Right kidney (tissue), 1 donor: ENCODE measurements at regions not wholly inside any gene's neighbourhood (a gene's known extent, or its start where the extent isn't known, plus 50 kb on each side); places are given as distances from the start of the nearest gene placed in this dataset.
"Not testable (repeated sequence)": the region's sequence is repeated elsewhere in the genome, so short reads cannot be mapped to it uniquely, and the experiment has no call there.

Experiments used
- DNase-seq: peaks from one replicate; pipeline ENCODE4 v3.0.0-alpha.2; 2016

DNA sequence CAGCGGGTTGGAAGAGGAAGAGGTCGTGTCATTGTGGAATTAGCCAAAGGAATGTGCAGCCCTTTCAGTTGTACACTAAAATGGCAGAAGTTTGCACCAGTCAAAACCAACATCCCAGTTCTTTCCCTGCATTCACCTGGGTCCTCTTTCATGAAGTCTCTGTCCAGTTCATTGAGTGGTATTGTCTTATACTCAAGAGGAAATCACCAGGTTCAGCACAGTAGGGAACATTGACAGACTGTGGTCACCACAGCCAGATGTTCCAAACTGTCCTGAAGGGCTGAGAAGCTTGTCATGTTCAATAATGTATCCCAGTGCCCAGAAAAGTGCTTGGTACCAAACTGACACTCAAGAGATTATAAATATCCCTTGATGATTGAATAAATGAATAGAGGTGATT is 131.6 kb downstream of the GLUL start:
- no peak for DNase-seq

GRCh38 chr1:182259229-182259872 is 132.2 kb downstream of the GLUL start:
- no peak for DNase-seq

DNA sequence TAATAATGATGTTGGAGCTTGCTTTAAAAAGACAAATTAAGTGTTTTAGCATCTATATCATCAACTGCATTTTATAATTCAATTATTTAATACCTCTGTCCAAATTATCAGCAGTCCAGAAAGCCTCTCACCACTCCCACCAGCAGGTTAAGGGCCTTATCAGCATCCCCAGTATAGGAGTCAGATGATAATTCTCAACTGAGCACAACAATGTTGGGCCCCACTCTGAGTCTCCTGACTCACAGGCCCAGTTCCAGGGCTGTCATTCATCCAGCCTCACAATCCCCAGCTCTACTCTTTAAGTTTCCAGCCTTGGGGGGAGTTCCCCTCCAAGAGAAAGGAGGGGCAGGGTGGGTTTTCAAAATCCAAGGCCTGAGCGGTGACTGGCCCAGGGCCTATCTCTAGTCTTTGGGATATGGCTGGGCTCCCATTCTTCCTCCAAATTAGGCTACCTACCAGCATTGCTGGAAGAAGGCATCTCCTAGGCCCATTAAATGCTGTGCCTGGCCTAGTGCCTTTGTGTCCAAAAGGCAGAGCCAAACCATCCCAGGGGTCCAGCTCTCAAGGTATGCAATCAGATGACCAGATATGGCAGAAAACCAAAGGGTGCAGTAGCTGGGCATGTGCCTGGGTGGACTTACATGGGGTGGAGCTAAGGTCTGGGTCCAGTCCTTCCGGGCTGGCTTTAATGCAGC is 134.1 kb downstream of the GLUL start:
- DNase-seq, result no peak

DNA sequence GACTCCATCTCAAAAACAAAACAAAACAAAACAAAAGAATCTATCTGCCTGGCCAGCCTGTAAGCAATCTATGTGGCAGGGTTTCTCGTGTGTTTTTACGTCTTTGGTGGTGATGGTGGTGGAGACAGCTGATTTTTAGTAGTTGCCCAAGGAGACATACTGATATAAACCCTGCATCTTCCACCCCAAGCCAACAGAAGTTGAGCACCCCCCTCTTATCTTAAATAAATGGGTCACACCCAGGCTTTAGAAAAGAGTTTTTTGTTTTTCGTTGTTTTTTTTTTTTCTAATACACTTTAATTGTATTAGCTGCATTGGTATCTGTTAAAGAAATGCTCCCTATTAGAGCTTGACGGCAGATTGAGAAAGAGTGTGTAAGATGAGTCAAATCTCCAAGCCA is 134.7 kb downstream of the GLUL start:
- no peak for DNase-seq

DNA sequence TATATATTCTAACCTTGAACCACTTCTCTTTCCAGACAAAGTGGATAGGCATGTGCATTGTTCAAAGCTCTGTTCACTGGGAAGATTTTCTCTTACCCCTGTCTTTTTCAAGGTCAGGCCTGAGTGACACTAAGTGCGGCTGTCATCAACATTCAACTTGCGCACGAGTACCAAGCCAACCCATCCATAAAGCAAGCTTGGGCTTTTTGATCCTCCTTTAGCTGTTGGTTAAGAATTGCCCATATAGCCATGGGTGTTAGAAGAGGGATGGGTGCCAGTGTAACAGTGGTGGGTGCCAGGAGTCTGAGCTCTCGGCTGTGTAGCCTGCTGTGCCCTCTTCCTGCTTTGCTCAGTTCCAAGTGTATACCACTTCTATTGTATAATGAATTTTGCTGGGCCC is 136.1 kb downstream of the GLUL start:
- no peak for DNase-seq

DNA sequence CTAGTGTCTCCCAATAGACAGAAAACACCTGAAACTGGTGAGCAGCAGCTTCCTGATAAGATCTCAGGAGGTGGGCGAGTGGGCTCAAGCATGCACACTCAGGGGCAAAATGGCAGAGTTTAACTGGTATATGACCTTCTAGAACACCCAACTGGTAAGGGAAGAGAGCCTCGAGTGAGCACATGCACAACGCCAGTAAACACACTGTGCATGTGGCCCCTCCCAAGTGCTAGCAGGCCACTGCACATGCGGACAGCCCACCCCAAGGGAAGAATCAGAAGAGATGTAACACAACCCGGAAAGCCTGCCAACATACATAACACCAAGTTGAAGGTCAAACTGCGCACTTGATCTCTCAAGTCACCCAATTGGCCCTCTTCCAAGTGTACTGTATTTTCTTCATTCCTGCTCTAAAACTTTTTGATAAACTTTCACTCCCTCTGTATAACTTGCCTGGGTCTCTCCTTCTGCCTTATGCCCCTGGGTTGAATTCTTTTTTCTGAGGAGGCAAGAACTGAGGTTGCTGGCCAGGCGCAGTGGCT is 138.2 kb downstream of the GLUL start:
- no peak for DNase-seq

- DNase-seq, result no peak
These were observed 140.0 kb downstream of the GLUL start for GRCh38 chr1:182251561-182251960.

- no peak for DNase-seq
These were observed 142.4 kb downstream of the GLUL start for GRCh38 chr1:182249201-182249676.

DNA sequence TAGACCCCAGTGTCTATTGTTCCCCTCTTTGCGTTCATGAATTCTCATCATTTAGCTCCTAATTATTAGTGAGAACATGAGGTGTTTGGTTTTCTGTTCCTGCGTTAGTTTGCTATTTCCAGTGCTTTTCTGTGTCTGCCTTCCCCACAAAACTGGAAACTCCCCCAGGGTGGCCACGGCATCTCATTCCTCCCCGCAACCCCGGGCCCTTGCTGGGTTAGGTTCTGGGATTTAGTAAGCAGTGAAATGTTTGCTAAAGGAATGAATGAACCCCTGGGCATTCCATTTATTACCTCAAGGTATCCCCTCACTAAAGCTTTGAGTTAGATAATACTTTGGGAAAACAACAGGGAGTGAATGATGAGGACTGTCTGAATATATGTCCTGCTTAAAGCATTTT is 142.9 kb downstream of the GLUL start:
- DNase-seq, result no peak

GRCh38 chr1:182247813-182248212 is 143.8 kb downstream of the GLUL start:
- not testable (repeated sequence) for DNase-seq

DNA sequence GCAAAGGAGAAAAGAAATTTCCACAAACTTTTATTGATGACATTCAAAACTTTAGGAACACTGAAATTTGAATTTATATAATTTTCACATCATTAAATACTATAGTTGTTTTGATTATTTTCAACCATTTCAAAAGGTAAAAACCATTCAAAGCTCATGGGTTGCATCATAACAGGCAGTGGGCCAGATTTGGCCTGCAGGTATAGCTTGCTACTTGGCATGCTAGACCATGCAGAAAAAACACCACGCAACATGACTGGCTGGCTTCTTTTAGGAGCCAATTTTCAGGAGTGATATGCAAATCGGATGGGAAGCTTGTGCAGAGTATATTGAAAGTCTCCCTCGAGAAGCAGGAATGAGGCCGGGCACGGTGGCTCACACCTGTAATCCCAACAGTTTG is 144.8 kb downstream of the GLUL start:
- no peak for DNase-seq

GRCh38 chr1:182245040-182245439 is 146.6 kb downstream of the GLUL start:
- no peak for DNase-seq

GRCh38 chr1:182244451-182244850 is 147.1 kb downstream of the GLUL start:
- DNase-seq, result no peak

GRCh38 chr1:182242641-182243040 is 148.9 kb downstream of the GLUL start:
- no peak for DNase-seq

DNA sequence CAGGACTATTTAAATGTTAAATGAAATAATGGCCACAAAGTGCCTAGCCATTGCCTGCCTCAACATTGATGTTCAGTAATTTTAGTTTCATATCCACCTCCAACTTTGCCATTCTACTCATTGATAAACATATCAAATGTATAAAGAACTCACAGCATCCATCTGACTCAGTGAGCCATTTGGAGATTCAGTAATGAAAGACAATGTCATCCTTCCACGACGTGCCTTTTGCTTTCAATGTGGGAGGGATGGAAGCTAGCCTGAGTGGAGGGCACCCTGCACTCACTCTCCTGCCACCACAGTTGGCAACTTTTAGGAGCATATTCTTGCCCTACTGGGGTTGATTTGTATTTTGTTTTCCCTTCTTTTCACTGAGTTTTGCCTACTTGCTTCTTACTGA is 151.5 kb downstream of the GLUL start:
- no peak for DNase-seq

DNA sequence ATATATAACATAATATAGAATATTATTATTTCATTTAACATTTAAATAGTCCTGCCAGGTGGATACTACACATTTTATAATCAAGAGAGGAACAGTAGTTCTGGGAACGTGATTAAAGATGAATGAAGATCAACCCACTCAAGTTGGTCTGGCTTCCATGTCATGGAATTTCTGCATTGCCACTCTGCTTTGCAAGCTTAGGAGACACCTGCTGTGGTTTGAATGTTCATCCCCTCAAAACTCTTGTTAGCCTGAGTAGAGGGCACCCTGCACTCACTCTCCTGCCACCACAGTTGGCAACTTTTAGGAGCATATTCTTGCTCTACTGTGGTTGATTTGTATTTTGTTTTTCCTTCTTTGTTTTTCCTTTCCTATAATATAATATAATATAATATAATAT is 153.2 kb downstream of the GLUL start:
- DNase-seq, result no peak

- DNase-seq, result no peak
These were observed 154.3 kb downstream of the GLUL start for GRCh38 chr1:182237329-182237728.

GRCh38 chr1:182236651-182237077 is 154.9 kb downstream of the GLUL start:
- no peak for DNase-seq

GRCh38 chr1:182235952-182236650 is 155.5 kb downstream of the GLUL start:
- DNase-seq, result no peak

DNA sequence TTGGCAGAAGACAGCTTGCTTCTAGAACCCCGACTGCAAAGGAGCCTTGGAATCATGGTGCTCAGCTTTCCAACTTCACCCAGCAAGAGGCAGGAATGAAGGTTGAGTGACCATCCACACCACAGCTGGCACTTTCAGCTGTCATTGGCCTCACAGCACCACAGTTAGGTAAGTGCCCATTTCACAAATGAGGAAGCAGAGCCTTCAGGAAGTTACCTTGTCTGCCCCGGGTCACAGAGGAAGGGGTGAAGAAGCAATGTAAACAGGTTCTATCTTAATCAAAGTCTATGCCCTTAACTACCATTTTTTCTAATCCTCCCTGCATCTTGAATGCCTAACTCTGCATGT is 156.0 kb downstream of the GLUL start:
- no peak for DNase-seq

DNA sequence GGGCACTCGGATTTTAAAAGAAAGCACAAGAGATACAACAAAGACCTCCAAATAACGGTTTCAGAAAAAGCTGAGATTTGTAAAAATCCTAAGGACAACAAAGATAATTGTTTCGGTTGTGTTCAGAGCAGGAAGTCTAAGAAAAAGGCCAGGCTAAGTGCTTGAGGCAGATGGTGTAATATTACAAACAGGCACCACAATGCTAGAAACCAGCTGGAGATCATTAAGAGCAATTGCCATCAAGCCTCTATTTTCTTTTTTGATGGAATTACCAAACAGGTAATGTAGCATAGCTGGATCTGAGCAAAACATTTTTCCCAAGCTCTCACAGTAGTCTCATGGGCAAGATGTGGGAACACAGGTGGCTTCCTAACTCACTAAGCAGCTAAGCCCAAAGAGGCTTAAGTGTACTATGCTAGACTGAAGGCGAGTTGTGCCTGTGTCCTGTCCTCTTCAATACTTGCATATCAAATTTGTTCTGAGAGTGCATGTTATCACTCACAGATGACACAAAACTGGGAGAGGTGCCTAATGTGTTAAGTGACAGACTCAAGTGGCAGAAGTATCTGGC is 161.6 kb downstream of the GLUL start:
- no peak for DNase-seq

DNA sequence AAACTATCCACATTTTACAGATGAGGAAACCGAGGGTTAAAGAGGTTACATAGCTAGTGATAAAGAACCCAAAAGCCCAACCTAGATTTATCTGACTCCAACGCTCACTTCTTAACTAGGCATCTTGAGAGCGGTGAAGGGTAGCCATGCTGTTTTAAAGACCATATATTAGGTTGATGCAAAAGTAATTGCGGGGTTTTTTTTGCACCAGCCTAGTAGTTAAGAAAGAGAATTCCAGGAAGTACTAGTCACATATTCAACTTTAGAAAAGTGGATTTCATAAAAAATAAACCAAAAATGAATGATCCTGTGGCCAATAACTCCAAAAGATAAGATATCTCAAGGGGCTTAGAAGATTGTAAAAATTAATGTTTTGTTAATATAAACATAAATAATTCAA is 162.1 kb downstream of the GLUL start:
- DNase-seq, result no peak
